MM.1S (cell line): ENCODE measurements at regions not wholly inside any gene's neighbourhood (a gene's known extent, or its start where the extent isn't known, plus 50 kb on each side); places are given as distances from the start of the nearest gene placed in this dataset.

Experiments used
- EZH2phosphoT487 ChIP-seq: fragments of 300-600 bp; sonication (generic); IDR thresholded peaks from 2 replicates; pipeline ENCODE4 v1.6.1; 2018; ENCODE audit warnings: antibody characterized with exemption, low read length
- TF ChIP-seq, protein P1 (sequence below): fragments of 300-600 bp; sonication (generic); IDR thresholded peaks from 2 replicates; pipeline ENCODE4 v1.5.1; 2016; ENCODE audit warnings: antibody characterized with exemption, low read length, mixed read lengths

DNA sequence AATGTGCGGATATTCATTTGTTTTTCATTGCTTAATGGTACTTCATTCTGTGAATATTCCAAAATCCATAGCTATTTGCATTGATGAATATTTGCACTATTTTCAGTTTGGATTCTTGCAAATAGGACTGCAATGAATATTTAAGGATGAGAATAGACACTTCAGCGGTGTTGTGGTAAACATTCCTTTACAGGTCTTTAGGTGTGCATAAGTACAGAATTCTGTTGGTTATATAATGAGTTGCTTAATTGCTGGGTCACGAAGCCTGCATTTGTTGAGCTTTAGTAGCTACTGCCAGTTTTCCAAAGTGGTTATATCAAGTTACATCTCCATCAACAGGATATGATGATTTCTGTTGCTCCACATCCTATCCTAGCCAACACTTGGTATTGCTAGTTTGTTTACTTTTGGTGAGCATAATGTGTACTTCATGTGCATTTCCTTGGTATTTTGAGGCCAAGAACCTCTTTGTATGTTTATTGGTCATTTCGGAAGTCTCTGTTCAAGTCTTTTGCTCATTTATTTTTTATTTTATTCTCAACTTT is 64.2 kb upstream of the CYYR1 start:
- TF ChIP-seq, protein P1, sequence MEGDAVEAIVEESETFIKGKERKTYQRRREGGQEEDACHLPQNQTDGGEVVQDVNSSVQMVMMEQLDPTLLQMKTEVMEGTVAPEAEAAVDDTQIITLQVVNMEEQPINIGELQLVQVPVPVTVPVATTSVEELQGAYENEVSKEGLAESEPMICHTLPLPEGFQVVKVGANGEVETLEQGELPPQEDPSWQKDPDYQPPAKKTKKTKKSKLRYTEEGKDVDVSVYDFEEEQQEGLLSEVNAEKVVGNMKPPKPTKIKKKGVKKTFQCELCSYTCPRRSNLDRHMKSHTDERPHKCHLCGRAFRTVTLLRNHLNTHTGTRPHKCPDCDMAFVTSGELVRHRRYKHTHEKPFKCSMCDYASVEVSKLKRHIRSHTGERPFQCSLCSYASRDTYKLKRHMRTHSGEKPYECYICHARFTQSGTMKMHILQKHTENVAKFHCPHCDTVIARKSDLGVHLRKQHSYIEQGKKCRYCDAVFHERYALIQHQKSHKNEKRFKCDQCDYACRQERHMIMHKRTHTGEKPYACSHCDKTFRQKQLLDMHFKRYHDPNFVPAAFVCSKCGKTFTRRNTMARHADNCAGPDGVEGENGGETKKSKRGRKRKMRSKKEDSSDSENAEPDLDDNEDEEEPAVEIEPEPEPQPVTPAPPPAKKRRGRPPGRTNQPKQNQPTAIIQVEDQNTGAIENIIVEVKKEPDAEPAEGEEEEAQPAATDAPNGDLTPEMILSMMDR = no peak
- no peak for TF ChIP-seq EZH2phosphoT487
